Upper lobe of right lung (tissue), 1 donor: ENCODE measurements at regions not wholly inside any gene's neighbourhood (a gene's known extent, or its start where the extent isn't known, plus 50 kb on each side); places are given as distances from the start of the nearest gene placed in this dataset.
A peak's percentile ranks its signal among the peaks of the same experiment; 100 is the strongest.
"Not testable (repeated sequence)": the region's sequence is repeated elsewhere in the genome, so short reads cannot be mapped to it uniquely, and the experiment has no call there.

ENCODE experiments used
- ATAC-seq: fragments of 200-7000 bp; cut with Tn5 transposase; one replicate; pipeline ENCODE4 v1.9.1; 2020; ENCODE audit warnings: mild to moderate bottlenecking, moderate library complexity
- DNase-seq: peaks from one replicate; pipeline ENCODE4 v3.0.0-alpha.2; 2020
- H3K27ac ChIP-seq: fragments of 200-600 bp; one replicate; pipeline ENCODE4 v1.8.0; 2022
- H3K27me3 ChIP-seq: fragments of 200-600 bp; one replicate; pipeline ENCODE4 v1.8.0; 2022; ENCODE audit warnings: mild to moderate bottlenecking
- H3K36me3 ChIP-seq: fragments of 200-600 bp; one replicate; pipeline ENCODE4 v1.8.0; 2022
- H3K4me1 ChIP-seq: fragments of 200-600 bp; one replicate; pipeline ENCODE4 v1.8.0; 2022
- H3K4me3 ChIP-seq: fragments of 200-600 bp; one replicate; pipeline ENCODE4 v1.8.0; 2022; ENCODE audit warnings: mild to moderate bottlenecking
- H3K9me3 ChIP-seq: fragments of 200-600 bp; one replicate; pipeline ENCODE4 v1.8.0; 2022
- intact Hi-C: fragments of 100-400 bp; cut with DNase I; formaldehyde crosslinking; loops from one replicate; pipeline ENCODE4 v1.11.0; 2022
- TF ChIP-seq, protein P1 (sequence below): fragments of 200-600 bp; IDR thresholded peaks from one replicate; pipeline ENCODE4 v1.8.0; 2022; ENCODE audit warnings: antibody characterized with exemption
- donor health status: DM: no; HTN: yes; CAD: no; lungs with severe emphysema.

- Histone ChIP-seq H3K4me1 (no peaks in the 10 kb centered on the region), H3K27me3 (no peaks in the 10 kb centered on the region), H3K9me3 (no peaks in the 10 kb centered on the region), H3K27ac (peak overlapping the region; percentile 93), H3K4me3 (peak overlapping the region; percentile 74), H3K36me3 (peaks cover 8% of the 10 kb centered on the region)
- DNase-seq (no peak), ATAC-seq (no peak)
- TF ChIP-seq, protein P1, sequence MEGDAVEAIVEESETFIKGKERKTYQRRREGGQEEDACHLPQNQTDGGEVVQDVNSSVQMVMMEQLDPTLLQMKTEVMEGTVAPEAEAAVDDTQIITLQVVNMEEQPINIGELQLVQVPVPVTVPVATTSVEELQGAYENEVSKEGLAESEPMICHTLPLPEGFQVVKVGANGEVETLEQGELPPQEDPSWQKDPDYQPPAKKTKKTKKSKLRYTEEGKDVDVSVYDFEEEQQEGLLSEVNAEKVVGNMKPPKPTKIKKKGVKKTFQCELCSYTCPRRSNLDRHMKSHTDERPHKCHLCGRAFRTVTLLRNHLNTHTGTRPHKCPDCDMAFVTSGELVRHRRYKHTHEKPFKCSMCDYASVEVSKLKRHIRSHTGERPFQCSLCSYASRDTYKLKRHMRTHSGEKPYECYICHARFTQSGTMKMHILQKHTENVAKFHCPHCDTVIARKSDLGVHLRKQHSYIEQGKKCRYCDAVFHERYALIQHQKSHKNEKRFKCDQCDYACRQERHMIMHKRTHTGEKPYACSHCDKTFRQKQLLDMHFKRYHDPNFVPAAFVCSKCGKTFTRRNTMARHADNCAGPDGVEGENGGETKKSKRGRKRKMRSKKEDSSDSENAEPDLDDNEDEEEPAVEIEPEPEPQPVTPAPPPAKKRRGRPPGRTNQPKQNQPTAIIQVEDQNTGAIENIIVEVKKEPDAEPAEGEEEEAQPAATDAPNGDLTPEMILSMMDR = no peak
- intact Hi-C loops = no loop called here
Measured at GRCh38 chrX:73944563-73944908, 92.0 kb upstream of the XIST start.

GRCh38 chrX:73943693-73944562, 91.4 kb upstream of the XIST start:
- H3K27me3 ChIP-seq = no peaks in the 10 kb centered on the region
- peak overlapping the region; percentile 74 for H3K4me3 ChIP-seq
- H3K4me1 ChIP-seq = no peaks in the 10 kb centered on the region
- DNase-seq = peak; percentile 92
- TF ChIP-seq, protein P1 = no peak
- peak; percentile 100 for ATAC-seq
- intact Hi-C loops = no loop called here
- peaks cover 2% of the 10 kb centered on the region for H3K36me3 ChIP-seq
- H3K27ac ChIP-seq = peak overlapping the region; percentile 93
- no peaks in the 10 kb centered on the region for H3K9me3 ChIP-seq

- Histone ChIP-seq H3K4me1 (no peaks in the 10 kb centered on the region), H3K4me3 (no peak overlapping the region), H3K27ac (no peak overlapping the region), H3K27me3 (no peaks in the 10 kb centered on the region), H3K36me3 (no peaks in the 10 kb centered on the region), H3K9me3 (no peaks in the 10 kb centered on the region)
- no peak for ATAC-seq
- no peak for DNase-seq
- TF ChIP-seq, protein P1 = no peak
- intact Hi-C loops = no loop called here
Measured at GRCh38 chrX:73940893-73941470, 88.5 kb upstream of the XIST start.

DNA sequence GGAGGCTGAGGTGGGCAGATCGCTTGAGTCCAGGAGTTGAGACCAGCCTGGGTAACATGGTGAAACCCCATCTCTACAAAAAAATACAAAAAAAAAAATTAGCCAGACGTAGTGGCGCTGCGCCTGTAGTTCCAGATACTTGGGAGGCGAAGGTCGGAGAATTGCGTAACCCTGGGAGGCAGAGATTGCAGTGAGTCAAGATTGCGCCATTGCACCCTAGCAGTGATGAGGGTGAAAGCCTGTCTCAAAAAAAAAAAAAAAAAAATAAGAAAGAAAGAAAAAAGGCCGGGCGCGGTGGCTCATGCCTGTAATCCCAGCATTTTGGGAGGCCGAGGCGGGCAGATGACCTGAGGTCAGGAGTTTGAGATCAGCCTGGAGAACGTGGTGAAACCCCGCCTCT, 85.3 kb upstream of the XIST start:
- DNase-seq, H3K4me1 ChIP-seq, H3K27me3 ChIP-seq, H3K36me3 ChIP-seq, H3K4me3 ChIP-seq, H3K9me3 ChIP-seq, ATAC-seq, H3K27ac ChIP-seq, intact Hi-C loops: not testable (repeated sequence)

- TF ChIP-seq, protein P1 = no peak
- intact Hi-C loops = no loop called here
- H3K36me3 ChIP-seq = no peaks in the 10 kb centered on the region
- ATAC-seq (no peak), DNase-seq (no peak)
- no peak overlapping the region for H3K4me3 ChIP-seq
- H3K27me3 ChIP-seq = no peaks in the 10 kb centered on the region
- no peaks in the 10 kb centered on the region for H3K9me3 ChIP-seq
- H3K4me1 ChIP-seq = no peaks in the 10 kb centered on the region
- no peak overlapping the region for H3K27ac ChIP-seq
Measured at GRCh38 chrX:73932522-73932921, 80.0 kb upstream of the XIST start.

GRCh38 chrX:73930300-73930699, 77.8 kb upstream of the XIST start:
- ATAC-seq (no peak), DNase-seq (no peak)
- no peaks in the 10 kb centered on the region for H3K36me3 ChIP-seq
- TF ChIP-seq, protein P1 = no peak
- no peaks in the 10 kb centered on the region for H3K27me3 ChIP-seq
- H3K4me1 ChIP-seq = no peaks in the 10 kb centered on the region
- intact Hi-C loops = no loop called here
- H3K27ac ChIP-seq = no peak overlapping the region
- H3K9me3 ChIP-seq = no peaks in the 10 kb centered on the region
- no peak overlapping the region for H3K4me3 ChIP-seq
